ENCODE measurements at regions not wholly inside any gene's neighbourhood (a gene's known extent, or its start where the extent isn't known, plus 50 kb on each side); places are given as distances from the start of the nearest gene placed in this dataset.

DNA sequence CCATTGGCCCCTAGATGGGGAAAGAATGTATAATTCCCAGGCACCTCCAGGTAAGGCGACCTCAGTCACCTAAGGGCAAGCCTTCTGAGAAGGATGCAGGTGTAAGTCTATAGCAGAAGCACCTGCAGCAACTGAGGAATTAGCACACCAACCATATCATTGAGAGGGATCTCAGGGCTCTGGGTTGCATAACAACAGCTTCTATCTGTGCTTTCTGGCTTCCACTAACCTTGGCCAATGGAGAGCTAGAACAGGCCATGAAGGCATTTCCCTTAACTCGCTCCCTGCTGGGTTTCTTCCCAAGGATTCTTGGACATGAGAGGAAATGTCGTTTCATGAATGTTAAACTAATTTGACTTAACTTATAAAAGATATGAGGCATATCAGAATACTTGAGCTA, 177.8 kb upstream of the GK2 start:
- Histone ChIP-seq H3K4me2 (ENCODE audit: insufficient read depth, low read length) (no peak overlapping the region), H3K4me1 (ENCODE audit: insufficient read depth, low read length) (no peaks in the 10 kb centered on the region), H3K27me3 (ENCODE audit: insufficient read depth, low read length, poor library complexity) (no peaks in the 10 kb centered on the region), H3K79me2 (ENCODE audit: insufficient read depth, low read length) (no peaks in the 10 kb centered on the region), H3K27ac (ENCODE audit: low read length) (no peak overlapping the region), H3K9ac (ENCODE audit: low read depth, low read length) (no peak overlapping the region), H3K4me3 (ENCODE audit: low read depth in 1 of 2, low read length in 2 of 2) (no peak overlapping the region), H3K9me3 (ENCODE audit: insufficient read depth, low read length, severe bottlenecking) (no peaks in the 10 kb centered on the region), H3K36me3 (ENCODE audit: insufficient read depth, low read length) (no peaks in the 10 kb centered on the region), H4K20me1 (ENCODE audit: insufficient read depth, low read length) (no peaks in the 10 kb centered on the region), H2AFZ (ENCODE audit: low read depth, low read length) (no peak overlapping the region)
- TF ChIP-seq, protein P1, sequence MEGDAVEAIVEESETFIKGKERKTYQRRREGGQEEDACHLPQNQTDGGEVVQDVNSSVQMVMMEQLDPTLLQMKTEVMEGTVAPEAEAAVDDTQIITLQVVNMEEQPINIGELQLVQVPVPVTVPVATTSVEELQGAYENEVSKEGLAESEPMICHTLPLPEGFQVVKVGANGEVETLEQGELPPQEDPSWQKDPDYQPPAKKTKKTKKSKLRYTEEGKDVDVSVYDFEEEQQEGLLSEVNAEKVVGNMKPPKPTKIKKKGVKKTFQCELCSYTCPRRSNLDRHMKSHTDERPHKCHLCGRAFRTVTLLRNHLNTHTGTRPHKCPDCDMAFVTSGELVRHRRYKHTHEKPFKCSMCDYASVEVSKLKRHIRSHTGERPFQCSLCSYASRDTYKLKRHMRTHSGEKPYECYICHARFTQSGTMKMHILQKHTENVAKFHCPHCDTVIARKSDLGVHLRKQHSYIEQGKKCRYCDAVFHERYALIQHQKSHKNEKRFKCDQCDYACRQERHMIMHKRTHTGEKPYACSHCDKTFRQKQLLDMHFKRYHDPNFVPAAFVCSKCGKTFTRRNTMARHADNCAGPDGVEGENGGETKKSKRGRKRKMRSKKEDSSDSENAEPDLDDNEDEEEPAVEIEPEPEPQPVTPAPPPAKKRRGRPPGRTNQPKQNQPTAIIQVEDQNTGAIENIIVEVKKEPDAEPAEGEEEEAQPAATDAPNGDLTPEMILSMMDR (IDR thresholded peaks at IDR 0.05; ENCODE audit: borderline replicate concordance, extremely low read depth, low read length, poor library complexity, severe bottlenecking) = no peak
- TF ChIP-seq EZH2 (IDR thresholded peaks at IDR 0.05; ENCODE audit: borderline replicate concordance, low read depth, low read length, severe bottlenecking) = no peak
- no peak for ATAC-seq (ENCODE audit: insufficient read depth, low read depth)
- DNase-seq = no peak

DNA sequence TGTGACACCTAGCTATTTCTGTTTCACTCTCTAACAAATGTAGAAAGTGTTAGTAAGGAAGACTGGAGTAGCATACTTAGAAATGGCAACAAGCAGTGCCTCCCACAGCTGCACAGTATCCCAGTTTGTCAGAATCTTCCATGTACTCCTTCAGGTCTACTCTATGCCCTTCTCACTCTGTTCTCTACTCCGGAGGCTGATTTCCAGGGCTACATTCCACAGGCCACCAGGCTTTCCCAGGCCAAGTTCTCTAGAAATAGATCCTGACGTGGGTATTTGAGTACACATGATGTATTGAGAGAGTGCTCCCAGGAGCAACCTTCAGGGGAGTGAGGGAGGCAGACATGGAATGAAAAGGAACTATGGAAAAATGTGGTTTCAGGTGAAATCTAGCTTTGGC, 177.3 kb upstream of the GK2 start:
- TF ChIP-seq, protein P1 (IDR thresholded peaks at IDR 0.05; ENCODE audit: borderline replicate concordance, extremely low read depth, low read length, poor library complexity, severe bottlenecking) = no peak
- TF ChIP-seq EZH2 (IDR thresholded peaks at IDR 0.05; ENCODE audit: borderline replicate concordance, low read depth, low read length, severe bottlenecking) = no peak
- H3K4me3 ChIP-seq (ENCODE audit: low read depth in 1 of 2, low read length in 2 of 2) = no peak overlapping the region
- DNase-seq (no peak), ATAC-seq (ENCODE audit: insufficient read depth, low read depth) (no peak)
- H3K9ac ChIP-seq (ENCODE audit: low read depth, low read length) = no peak overlapping the region
- no peaks in the 10 kb centered on the region for H3K9me3 ChIP-seq (ENCODE audit: insufficient read depth, low read length, severe bottlenecking)
- no peaks in the 10 kb centered on the region for H3K36me3 ChIP-seq (ENCODE audit: insufficient read depth, low read length)
- H4K20me1 ChIP-seq (ENCODE audit: insufficient read depth, low read length) = no peaks in the 10 kb centered on the region
- no peak overlapping the region for H3K27ac ChIP-seq (ENCODE audit: low read length)
- H2AFZ ChIP-seq (ENCODE audit: low read depth, low read length) = no peak overlapping the region
- H3K4me2 ChIP-seq (ENCODE audit: insufficient read depth, low read length) = no peak overlapping the region
- no peaks in the 10 kb centered on the region for H3K4me1 ChIP-seq (ENCODE audit: insufficient read depth, low read length)
- no peaks in the 10 kb centered on the region for H3K79me2 ChIP-seq (ENCODE audit: insufficient read depth, low read length)
- no peaks in the 10 kb centered on the region for H3K27me3 ChIP-seq (ENCODE audit: insufficient read depth, low read length, poor library complexity)

DNA sequence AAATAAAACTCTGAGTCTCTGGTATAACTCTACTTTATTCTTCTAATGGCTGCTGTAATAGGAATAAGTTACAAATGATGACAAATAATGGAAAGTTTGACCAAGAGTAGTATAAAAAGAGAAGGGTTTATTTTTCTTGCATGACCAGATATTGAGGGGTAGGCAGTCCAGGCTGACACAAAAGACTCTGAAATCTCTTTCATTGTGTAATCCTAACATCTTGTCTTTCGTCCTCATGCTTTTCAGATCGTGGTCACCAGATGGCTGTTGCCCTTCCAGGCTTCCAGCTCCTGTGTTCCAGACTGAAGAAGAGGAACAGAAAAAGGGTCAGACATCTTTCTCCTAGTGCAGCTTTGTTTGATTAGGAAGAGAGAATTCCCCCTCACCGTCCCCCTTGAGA, 176.9 kb upstream of the GK2 start:
- H3K4me3 ChIP-seq (ENCODE audit: low read depth in 1 of 2, low read length in 2 of 2) = no peak overlapping the region
- no peaks in the 10 kb centered on the region for H3K4me1 ChIP-seq (ENCODE audit: insufficient read depth, low read length)
- no peak overlapping the region for H3K9ac ChIP-seq (ENCODE audit: low read depth, low read length)
- no peaks in the 10 kb centered on the region for H3K79me2 ChIP-seq (ENCODE audit: insufficient read depth, low read length)
- H3K4me2 ChIP-seq (ENCODE audit: insufficient read depth, low read length) = no peak overlapping the region
- ATAC-seq (ENCODE audit: insufficient read depth, low read depth) = no peak
- H3K36me3 ChIP-seq (ENCODE audit: insufficient read depth, low read length) = no peaks in the 10 kb centered on the region
- no peaks in the 10 kb centered on the region for H3K27me3 ChIP-seq (ENCODE audit: insufficient read depth, low read length, poor library complexity)
- H3K9me3 ChIP-seq (ENCODE audit: insufficient read depth, low read length, severe bottlenecking) = no peaks in the 10 kb centered on the region
- DNase-seq = no peak
- H4K20me1 ChIP-seq (ENCODE audit: insufficient read depth, low read length) = no peaks in the 10 kb centered on the region
- TF ChIP-seq, protein P1 (IDR thresholded peaks at IDR 0.05; ENCODE audit: borderline replicate concordance, extremely low read depth, low read length, poor library complexity, severe bottlenecking) = no peak
- TF ChIP-seq EZH2 (IDR thresholded peaks at IDR 0.05; ENCODE audit: borderline replicate concordance, low read depth, low read length, severe bottlenecking) = no peak
- H2AFZ ChIP-seq (ENCODE audit: low read depth, low read length) = no peak overlapping the region
- no peak overlapping the region for H3K27ac ChIP-seq (ENCODE audit: low read length)

DNA sequence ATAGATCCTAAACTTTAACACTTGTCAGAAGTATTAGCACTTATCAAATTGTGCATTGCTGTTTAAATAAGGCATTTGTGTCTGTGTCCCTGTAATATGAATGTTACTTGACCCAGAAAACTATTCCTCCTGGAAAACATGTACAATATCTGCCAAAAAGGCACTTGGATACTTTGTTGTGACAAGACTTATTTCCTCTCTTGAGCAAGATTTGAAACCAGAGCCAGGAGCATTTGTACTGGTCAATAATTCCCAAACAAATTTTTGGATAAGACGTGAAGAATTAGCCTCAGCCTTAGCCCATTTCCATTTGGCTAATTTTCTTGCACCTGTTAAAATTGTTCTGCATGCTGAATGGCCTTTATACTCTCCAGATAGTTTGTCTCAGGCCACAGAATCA, 176.3 kb upstream of the GK2 start:
- Histone ChIP-seq H3K9ac (ENCODE audit: low read depth, low read length) (no peak overlapping the region), H3K4me2 (ENCODE audit: insufficient read depth, low read length) (no peak overlapping the region), H3K27ac (ENCODE audit: low read length) (no peak overlapping the region), H4K20me1 (ENCODE audit: insufficient read depth, low read length) (no peaks in the 10 kb centered on the region), H2AFZ (ENCODE audit: low read depth, low read length) (no peak overlapping the region), H3K4me3 (ENCODE audit: low read depth in 1 of 2, low read length in 2 of 2) (no peak overlapping the region), H3K27me3 (ENCODE audit: insufficient read depth, low read length, poor library complexity) (no peaks in the 10 kb centered on the region), H3K79me2 (ENCODE audit: insufficient read depth, low read length) (no peaks in the 10 kb centered on the region), H3K36me3 (ENCODE audit: insufficient read depth, low read length) (no peaks in the 10 kb centered on the region), H3K9me3 (ENCODE audit: insufficient read depth, low read length, severe bottlenecking) (no peaks in the 10 kb centered on the region), H3K4me1 (ENCODE audit: insufficient read depth, low read length) (no peaks in the 10 kb centered on the region)
- no peak for TF ChIP-seq EZH2 (IDR thresholded peaks at IDR 0.05; ENCODE audit: borderline replicate concordance, low read depth, low read length, severe bottlenecking)
- TF ChIP-seq, protein P1 (IDR thresholded peaks at IDR 0.05; ENCODE audit: borderline replicate concordance, extremely low read depth, low read length, poor library complexity, severe bottlenecking) = no peak
- no peak for ATAC-seq (ENCODE audit: insufficient read depth, low read depth)
- no peak for DNase-seq
